ENCODE measurements at regions not wholly inside any gene's neighbourhood (a gene's known extent, or its start where the extent isn't known, plus 50 kb on each side); places are given as distances from the start of the nearest gene placed in this dataset.

DNA sequence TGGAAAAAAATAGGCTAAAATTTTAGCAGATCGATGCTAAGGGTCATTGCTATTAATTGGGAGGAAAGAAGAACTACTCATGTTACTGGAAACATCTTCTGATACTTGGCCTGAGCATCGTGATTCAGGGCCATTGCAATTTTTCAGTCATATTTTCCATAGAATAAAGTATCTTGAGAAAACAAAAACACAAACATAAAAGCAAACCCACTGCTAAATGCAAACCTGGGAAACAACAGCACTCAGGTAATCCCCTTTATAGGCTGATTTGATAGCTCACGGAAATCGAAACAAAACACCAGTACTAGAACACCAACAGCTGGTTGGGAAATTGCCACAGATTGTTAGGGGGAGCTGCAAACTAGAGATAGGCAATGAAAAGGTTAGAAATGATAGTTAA, 172.9 kb upstream of the ESRRG start:
- TF ChIP-seq, protein P1, sequence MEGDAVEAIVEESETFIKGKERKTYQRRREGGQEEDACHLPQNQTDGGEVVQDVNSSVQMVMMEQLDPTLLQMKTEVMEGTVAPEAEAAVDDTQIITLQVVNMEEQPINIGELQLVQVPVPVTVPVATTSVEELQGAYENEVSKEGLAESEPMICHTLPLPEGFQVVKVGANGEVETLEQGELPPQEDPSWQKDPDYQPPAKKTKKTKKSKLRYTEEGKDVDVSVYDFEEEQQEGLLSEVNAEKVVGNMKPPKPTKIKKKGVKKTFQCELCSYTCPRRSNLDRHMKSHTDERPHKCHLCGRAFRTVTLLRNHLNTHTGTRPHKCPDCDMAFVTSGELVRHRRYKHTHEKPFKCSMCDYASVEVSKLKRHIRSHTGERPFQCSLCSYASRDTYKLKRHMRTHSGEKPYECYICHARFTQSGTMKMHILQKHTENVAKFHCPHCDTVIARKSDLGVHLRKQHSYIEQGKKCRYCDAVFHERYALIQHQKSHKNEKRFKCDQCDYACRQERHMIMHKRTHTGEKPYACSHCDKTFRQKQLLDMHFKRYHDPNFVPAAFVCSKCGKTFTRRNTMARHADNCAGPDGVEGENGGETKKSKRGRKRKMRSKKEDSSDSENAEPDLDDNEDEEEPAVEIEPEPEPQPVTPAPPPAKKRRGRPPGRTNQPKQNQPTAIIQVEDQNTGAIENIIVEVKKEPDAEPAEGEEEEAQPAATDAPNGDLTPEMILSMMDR (IDR thresholded peaks at IDR 0.05) = no peak
- no peak for TF ChIP-seq POLR2A (IDR thresholded peaks at IDR 0.05)
